A549 (cell line): ENCODE measurements at regions not wholly inside any gene's neighbourhood (a gene's known extent, or its start where the extent isn't known, plus 50 kb on each side); places are given as distances from the start of the nearest gene placed in this dataset.

Source experiments
- ATAC-seq, 2 experiments: fragments of 200-7000 bp in 1 of 2; fragments of >200 bp in 1 of 2; cut with Nextera tagmentation in 1 of 2; cut with Tn5 transposase in 1 of 2; 3 replicates each; pipeline versions ENCODE4 v1.8.0 to v1.9.1; 2018 to 2020; ENCODE audit warnings: mild to moderate bottlenecking in 1 of 2, moderate library complexity in 1 of 2
- CTCF ChIA-PET: fragments of 300-600 bp; sonication (Branson Sonifier 250); formaldehyde crosslinking; extraction: SDS; loops from one replicate; lab custom pipeline; 2021; ENCODE audit warnings: antibody characterized with exemption, inconsistent platforms; lab: Yijun Ruan, JAX
- POLR2A ChIA-PET: fragments of 350-600 bp; formaldehyde crosslinking; extraction: SDS; loops from one replicate; lab custom pipeline; 2021; ENCODE audit warnings: antibody characterized with exemption, inconsistent platforms; lab: Yijun Ruan, JAX
- DNase-seq, 2 experiments: peaks; one replicate each; pipeline versions ENCODE4 v3.0.0 to v3.0.0-alpha.2; 2011 to 2016; ENCODE audit warnings: low read depth in 1 of 2, low spot score in 1 of 2
- FAIRE-seq: peaks from 2 replicates; lab custom pipeline; 2011; peaks lifted over from hg19 to GRCh38; lab: Jason Lieb, UNC
- H3K27ac ChIP-seq, 2 experiments: fragments of >200 bp; sonication (Bioruptor Twin); formaldehyde crosslinking; 3 replicates each; pipeline ENCODE4 v1.5.1; 2016 to 2017
- H3K4me1 ChIP-seq: fragments of >200 bp; sonication (Bioruptor Twin); formaldehyde crosslinking; 3 replicates; pipeline ENCODE4 v1.6.1; 2016
- H3K4me2 ChIP-seq: fragments of >200 bp; sonication (Bioruptor Twin); formaldehyde crosslinking; 3 replicates; pipeline ENCODE4 v1.6.1; 2016
- H3K4me3 ChIP-seq: fragments of >200 bp; sonication (Bioruptor Twin); formaldehyde crosslinking; 3 replicates; pipeline ENCODE4 v1.5.1; 2016
- H3K9me3 ChIP-seq: fragments of >200 bp; sonication (Bioruptor Twin); formaldehyde crosslinking; 3 replicates; pipeline ENCODE4 v1.6.1; 2016
- BHLHE40 ChIP-seq: IDR thresholded peaks from 2 replicates; pipeline ENCODE4 v1.6.1; 2012; ENCODE audit warnings: low read depth, low read length, inconsistent platforms
- CBX2 ChIP-seq: fragments of 200-600 bp; sonication (generic); IDR thresholded peaks from 2 replicates; pipeline ENCODE4 v1.6.1; 2016; ENCODE audit warnings: low read depth, mild to moderate bottlenecking, borderline replicate concordance
- CBX8 ChIP-seq: fragments of 200-600 bp; sonication (generic); IDR thresholded peaks from 2 replicates; pipeline ENCODE4 v1.6.1; 2016
- CEBPB ChIP-seq, 2 experiments: fragments of >200 bp in 1 of 2; sonication (Bioruptor Twin) in 1 of 2; formaldehyde crosslinking in 1 of 2; IDR thresholded peaks; 2 replicates each; pipeline ENCODE4 v1.6.1; 2012 to 2016
- EHMT2 ChIP-seq: fragments of 200-600 bp; sonication (generic); IDR thresholded peaks from 2 replicates; pipeline ENCODE4 v1.6.1; 2016; ENCODE audit warnings: antibody characterized with exemption, low read depth, mild to moderate bottlenecking, moderate library complexity
- FOSB ChIP-seq: fragments of 250-450 bp; sonication (Bioruptor Pico); IDR thresholded peaks from 2 replicates; pipeline ENCODE4 v1.5.0; 2020; ENCODE audit warnings: mild to moderate bottlenecking, moderate library complexity
- FOXS1 ChIP-seq: fragments of 250-450 bp; sonication (Bioruptor Pico); IDR thresholded peaks from 2 replicates; pipeline ENCODE4 v1.5.0; 2020; ENCODE audit warnings: mild to moderate bottlenecking, moderate library complexity
- GATA3 ChIP-seq: IDR thresholded peaks from 2 replicates; pipeline ENCODE4 v1.6.1; 2012; ENCODE audit warnings: borderline replicate concordance
- HDAC2 ChIP-seq: fragments of 200-600 bp; sonication (generic); IDR thresholded peaks from 2 replicates; pipeline ENCODE4 v1.6.1; 2016
- HOXB13 ChIP-seq: fragments of 250-450 bp; sonication (Bioruptor Pico); IDR thresholded peaks from 2 replicates; pipeline ENCODE4 v1.5.0; 2020; ENCODE audit warnings: low read depth, mild to moderate bottlenecking, moderate library complexity
- MAFK ChIP-seq: fragments of 450-650 bp; IDR thresholded peaks from 2 replicates; pipeline ENCODE4 v1.6.1; 2014; ENCODE audit not compliant: partially characterized antibody
- MAZ ChIP-seq: fragments of 150-350 bp; IDR thresholded peaks from 2 replicates; pipeline ENCODE4 v1.6.1; 2014; ENCODE audit warnings: antibody characterized with exemption, low read depth, low read length, borderline replicate concordance
- MYC ChIP-seq: IDR thresholded peaks from 2 replicates; pipeline ENCODE4 v1.6.1; 2012; ENCODE audit warnings: mild to moderate bottlenecking, inconsistent platforms, low read length, improper control_type of control experiment, borderline replicate concordance
- POLR2A ChIP-seq: IDR thresholded peaks from 2 replicates; pipeline ENCODE4 v1.6.1; 2012; ENCODE audit warnings: mild to moderate bottlenecking, low read length
- POLR2AphosphoS2 ChIP-seq: conservative IDR thresholded peaks from 2 replicates; pipeline ENCODE4 v1.6.1; 2012; ENCODE audit warnings: low read length, improper control_type of control experiment, inconsistent platforms
- RAD21 ChIP-seq, 2 experiments: fragments of >200 bp in 1 of 2; sonication (Bioruptor Twin) in 1 of 2; formaldehyde crosslinking in 1 of 2; IDR thresholded peaks in 1 of 2; conservative IDR thresholded peaks in 1 of 2; 2 replicates in 1 of 2; 3 replicates in 1 of 2; pipeline ENCODE4 v1.6.1; 2012 to 2018; ENCODE audit warnings: inconsistent platforms in 1 of 2
- RARB ChIP-seq: fragments of 250-450 bp; sonication (Bioruptor Pico); IDR thresholded peaks from 2 replicates; pipeline ENCODE4 v1.8.0; 2021; ENCODE audit warnings: mild to moderate bottlenecking, moderate library complexity
- RNF2 ChIP-seq: fragments of 200-600 bp; sonication (generic); IDR thresholded peaks from 2 replicates; pipeline ENCODE4 v1.6.1; 2016; ENCODE audit warnings: low read depth, mild to moderate bottlenecking, antibody characterized with exemption, moderate library complexity, borderline replicate concordance
- SMC3 ChIP-seq: fragments of >200 bp; sonication (Bioruptor Twin); formaldehyde crosslinking; IDR thresholded peaks from 3 replicates; pipeline ENCODE4 v1.6.1; 2018; ENCODE audit warnings: inconsistent platforms
- SREBF2 ChIP-seq: fragments of 450-650 bp; IDR thresholded peaks from 2 replicates; pipeline ENCODE4 v1.6.1; 2014; ENCODE audit warnings: mild to moderate bottlenecking, moderate library complexity
- ZFP36 ChIP-seq: fragments of 450-650 bp; IDR thresholded peaks from 2 replicates; pipeline ENCODE4 v1.6.1; 2014; ENCODE audit warnings: borderline replicate concordance; ENCODE audit not compliant: partially characterized antibody
- ZNF302 ChIP-seq: fragments of 250-450 bp; sonication (Bioruptor Pico); IDR thresholded peaks from 2 replicates; pipeline ENCODE4 v1.9.0; 2021; ENCODE audit warnings: inconsistent platforms, mild to moderate bottlenecking, moderate library complexity
- WGBS: methylation state at CpG from one replicate; pipeline ENCODE4 v1.1.6; 2017; ENCODE audit errors: missing lambda C conversion rate; 5-methylcytosine and 5-hydroxymethylcytosine counted together
- TF ChIP-seq, protein P1 (sequence below): fragments of 450-650 bp; IDR thresholded peaks from 2 replicates; pipeline ENCODE4 v1.6.1; 2014; ENCODE audit warnings: antibody characterized with exemption
- TF ChIP-seq, protein P2 (sequence below): fragments of >200 bp; sonication (Bioruptor Twin); formaldehyde crosslinking; IDR thresholded peaks from 2 replicates; pipeline ENCODE4 v1.6.1; 2016
- TF ChIP-seq, protein P3 (sequence below): fragments of >200 bp; sonication (Bioruptor Twin); formaldehyde crosslinking; IDR thresholded peaks from 3 replicates; pipeline ENCODE4 v1.5.1; 2016

DNA sequence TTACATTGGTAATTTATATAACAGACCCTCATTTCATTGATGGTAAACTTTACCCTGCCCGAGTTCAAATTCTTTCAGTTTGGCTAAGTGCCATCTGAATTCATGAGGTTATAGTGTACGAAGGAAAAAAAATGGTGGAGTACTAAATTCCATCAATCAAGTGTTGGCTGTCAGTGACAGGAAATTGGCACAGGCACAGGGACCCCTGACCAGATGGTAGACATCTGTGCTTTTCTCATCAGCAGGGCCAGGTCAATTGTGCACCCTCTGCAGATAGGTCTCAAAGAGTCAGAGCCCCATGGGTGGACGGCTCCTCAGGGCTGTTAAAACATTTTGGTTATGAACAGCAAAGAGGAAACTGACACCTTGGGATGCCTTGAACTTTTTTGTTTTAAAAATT is 439.2 kb downstream of the SETBP1 start:
- POLR2A ChIA-PET: no interaction called here
- no peak for ATAC-seq
- no peaks in the 10 kb centered on the region for H3K4me1 ChIP-seq
- no peaks in the 10 kb centered on the region for H3K9me3 ChIP-seq
- H3K27ac ChIP-seq: no peak overlapping the region
- CTCF ChIA-PET: no interaction called here
- no peak overlapping the region for H3K4me3 ChIP-seq
- FAIRE-seq: no peak
- WGBS: 17% methylated on average over 3 of the region's 3 CpGs
- no peak overlapping the region for H3K4me2 ChIP-seq
- no peak for DNase-seq
- no peak for TF ChIP-seq RAD21 (conservative IDR thresholded peaks at IDR 0.05 in 1 of 2, IDR thresholded peaks at IDR 0.05 in 1 of 2)
- no peak for TF ChIP-seq MAZ
- TF ChIP-seq FOSB (CRISPR knock-in tag): no peak
- TF ChIP-seq RARB (CRISPR knock-in tag): no peak
- TF ChIP-seq ZFP36: no peak

DNA sequence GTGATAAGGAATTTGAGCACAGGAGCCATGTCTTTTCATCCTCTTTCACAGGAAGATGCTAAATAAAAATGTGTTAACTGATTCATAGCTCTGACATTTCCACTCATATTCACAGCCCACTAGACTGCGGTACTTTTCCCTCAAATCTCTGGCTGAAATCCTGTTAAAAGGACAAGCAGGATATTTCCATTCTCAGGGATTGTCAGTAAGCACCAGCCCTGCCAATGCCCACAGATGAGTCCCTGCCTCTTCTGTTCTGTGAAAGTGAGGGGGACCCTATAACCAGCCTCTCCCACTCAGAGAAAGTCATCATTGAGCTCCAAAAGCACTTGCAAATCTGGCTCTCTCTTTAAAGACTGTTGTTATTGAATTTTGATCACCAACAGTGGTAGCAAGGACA is 440.5 kb downstream of the SETBP1 start:
- Histone ChIP-seq H3K4me3 (no peak overlapping the region), H3K4me2 (no peak overlapping the region), H3K27ac (no peak overlapping the region), H3K9me3 (no peaks in the 10 kb centered on the region), H3K4me1 (no peaks in the 10 kb centered on the region)
- FAIRE-seq (no peak), DNase-seq (no peak), ATAC-seq (no peak)
- no peak for TF ChIP-seq MYC
- no peak for TF ChIP-seq RARB (CRISPR knock-in tag)
- TF ChIP-seq POLR2AphosphoS2: no peak
- no peak for TF ChIP-seq CBX8
- no peak for TF ChIP-seq BHLHE40
- 55% methylated on average over 1 of the region's 1 CpG for WGBS
- ChIA-PET CTCF (interaction anchor here (0.6 kb wide), 1 partner anchor 1714 kb away, joined by 3 read pairs; no protein-coding TSS in a partner anchor), POLR2A (no interaction called here)

DNA sequence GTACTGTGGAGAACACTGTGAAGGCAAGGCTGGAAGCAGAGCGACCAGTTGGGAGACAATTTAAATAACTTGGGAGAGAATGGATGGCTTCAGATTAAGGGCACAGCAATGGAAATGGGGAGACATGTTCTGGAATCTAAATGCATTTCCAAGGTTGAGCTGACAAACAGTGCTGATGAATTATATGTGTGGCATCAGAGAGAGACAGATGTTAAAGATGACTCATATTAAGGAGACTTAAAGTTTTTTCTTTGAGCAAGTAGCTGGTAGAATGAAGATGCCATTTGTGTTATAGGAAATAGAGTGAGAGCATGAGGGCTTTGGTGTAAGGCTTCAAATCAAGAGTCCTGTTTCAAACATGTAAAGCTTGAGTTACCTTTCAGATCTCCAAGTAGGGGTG is 441.8 kb downstream of the SETBP1 start:
- H3K4me1 ChIP-seq: no peaks in the 10 kb centered on the region
- TF ChIP-seq GATA3 (no peak), EHMT2 (no peak), HOXB13 (CRISPR knock-in tag) (no peak), FOXS1 (CRISPR knock-in tag) (no peak), MYC (no peak), HDAC2 (no peak), CBX2 (no peak), POLR2AphosphoS2 (no peak), MAFK (no peak), CEBPB (IDR thresholded peaks at IDR 0.05) (no peak), ZNF302 (no peak), POLR2A (no peak)
- TF ChIP-seq, protein P1, sequence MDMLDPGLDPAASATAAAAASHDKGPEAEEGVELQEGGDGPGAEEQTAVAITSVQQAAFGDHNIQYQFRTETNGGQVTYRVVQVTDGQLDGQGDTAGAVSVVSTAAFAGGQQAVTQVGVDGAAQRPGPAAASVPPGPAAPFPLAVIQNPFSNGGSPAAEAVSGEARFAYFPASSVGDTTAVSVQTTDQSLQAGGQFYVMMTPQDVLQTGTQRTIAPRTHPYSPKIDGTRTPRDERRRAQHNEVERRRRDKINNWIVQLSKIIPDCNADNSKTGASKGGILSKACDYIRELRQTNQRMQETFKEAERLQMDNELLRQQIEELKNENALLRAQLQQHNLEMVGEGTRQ: no peak
- FAIRE-seq (no peak), ATAC-seq (no peak), DNase-seq (no peak)
- H3K4me3 ChIP-seq: no peak overlapping the region
- ChIA-PET POLR2A (no interaction called here), CTCF (no interaction called here)
- WGBS: 0% methylated on average over 1 of the region's 1 CpG
- no peak overlapping the region for H3K4me2 ChIP-seq
- H3K27ac ChIP-seq: no peak overlapping the region
- no peaks in the 10 kb centered on the region for H3K9me3 ChIP-seq

DNA sequence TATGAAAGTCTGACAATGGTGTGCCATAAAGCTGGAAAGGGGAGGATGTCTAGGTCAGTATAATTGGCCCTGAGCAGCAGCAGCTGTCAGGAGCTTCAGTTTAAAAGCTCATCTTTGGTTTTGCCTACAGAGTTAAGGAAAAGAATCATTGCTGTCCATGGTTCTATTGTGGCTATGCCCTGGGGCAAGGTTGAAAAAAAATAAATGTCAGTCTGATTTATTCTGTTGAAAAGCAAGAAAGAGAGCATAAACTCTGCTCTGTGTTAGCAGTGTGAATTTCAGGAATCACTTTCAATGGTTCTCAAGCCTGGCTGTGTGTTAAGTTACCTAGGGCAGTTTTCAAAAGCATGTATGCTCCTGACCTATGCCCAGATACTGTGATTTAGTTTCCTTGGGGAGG is 446.7 kb downstream of the SETBP1 start:
- DNase-seq: no peak
- Histone ChIP-seq H3K4me3 (no peak overlapping the region), H3K4me2 (no peak overlapping the region), H3K27ac (no peak overlapping the region), H3K4me1 (no peaks in the 10 kb centered on the region), H3K9me3 (no peaks in the 10 kb centered on the region)
- no peak for ATAC-seq
- TF ChIP-seq RNF2: no peak
- no peak for TF ChIP-seq SREBF2
- TF ChIP-seq, protein P2, sequence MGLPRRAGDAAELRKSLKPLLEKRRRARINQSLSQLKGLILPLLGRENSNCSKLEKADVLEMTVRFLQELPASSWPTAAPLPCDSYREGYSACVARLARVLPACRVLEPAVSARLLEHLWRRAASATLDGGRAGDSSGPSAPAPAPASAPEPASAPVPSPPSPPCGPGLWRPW: no peak
- TF ChIP-seq SMC3: no peak
- TF ChIP-seq MAZ: no peak
- TF ChIP-seq, protein P3, sequence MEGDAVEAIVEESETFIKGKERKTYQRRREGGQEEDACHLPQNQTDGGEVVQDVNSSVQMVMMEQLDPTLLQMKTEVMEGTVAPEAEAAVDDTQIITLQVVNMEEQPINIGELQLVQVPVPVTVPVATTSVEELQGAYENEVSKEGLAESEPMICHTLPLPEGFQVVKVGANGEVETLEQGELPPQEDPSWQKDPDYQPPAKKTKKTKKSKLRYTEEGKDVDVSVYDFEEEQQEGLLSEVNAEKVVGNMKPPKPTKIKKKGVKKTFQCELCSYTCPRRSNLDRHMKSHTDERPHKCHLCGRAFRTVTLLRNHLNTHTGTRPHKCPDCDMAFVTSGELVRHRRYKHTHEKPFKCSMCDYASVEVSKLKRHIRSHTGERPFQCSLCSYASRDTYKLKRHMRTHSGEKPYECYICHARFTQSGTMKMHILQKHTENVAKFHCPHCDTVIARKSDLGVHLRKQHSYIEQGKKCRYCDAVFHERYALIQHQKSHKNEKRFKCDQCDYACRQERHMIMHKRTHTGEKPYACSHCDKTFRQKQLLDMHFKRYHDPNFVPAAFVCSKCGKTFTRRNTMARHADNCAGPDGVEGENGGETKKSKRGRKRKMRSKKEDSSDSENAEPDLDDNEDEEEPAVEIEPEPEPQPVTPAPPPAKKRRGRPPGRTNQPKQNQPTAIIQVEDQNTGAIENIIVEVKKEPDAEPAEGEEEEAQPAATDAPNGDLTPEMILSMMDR: no peak
- POLR2A ChIA-PET: no interaction called here
- CTCF ChIA-PET: no interaction called here
- FAIRE-seq: no peak
